OCI-LY7 (cell line): ENCODE measurements at regions not wholly inside any gene's neighbourhood (a gene's known extent, or its start where the extent isn't known, plus 50 kb on each side); places are given as distances from the start of the nearest gene placed in this dataset.

ENCODE experiments used
- BruUV-seq: library from RNA; stranded (reverse); fragments of 400-500 nt; replicated peaks from 2 replicates; lab custom pipeline; 2021; lab: Mats Ljungman, UMichigan
- CTCF ChIA-PET: fragments of 300-600 bp; sonication (Branson Sonifier 250); formaldehyde crosslinking; loops from one replicate; lab custom pipeline; 2022; ENCODE audit warnings: antibody characterized with exemption; ENCODE audit not compliant: unreplicated experiment; lab: Charles Lee
- POLR2A ChIA-PET: fragments of 300-600 bp; sonication (Branson Sonifier 250); formaldehyde crosslinking; loops from one replicate; lab custom pipeline; 2022; ENCODE audit warnings: antibody characterized with exemption; lab: Charles Lee
- DNase-seq: peaks from one replicate; pipeline ENCODE4 v3.0.0-alpha.2; 2015; ENCODE audit warnings: low spot score
- H2AFZ ChIP-seq: fragments of 200-600 bp; sonication (generic), shearing (Covaris generic); 2 replicates; pipeline ENCODE4 v1.6.1; 2014; ENCODE audit warnings: mild to moderate bottlenecking, antibody characterized with exemption, low read length, moderate library complexity
- H3K27ac ChIP-seq: fragments of 200-600 bp; sonication (generic); 2 replicates; pipeline ENCODE4 v1.5.1; 2014; ENCODE audit warnings: mixed run types, low read depth, mild to moderate bottlenecking, moderate library complexity, low read length, inconsistent platforms; ENCODE audit not compliant: poor library complexity, severe bottlenecking
- H3K36me3 ChIP-seq: fragments of 200-600 bp; sonication (generic); 2 replicates; pipeline ENCODE4 v1.6.1; 2014; ENCODE audit warnings: mild to moderate bottlenecking, antibody characterized with exemption, low read length, moderate library complexity, mixed read lengths; ENCODE audit not compliant: insufficient read depth
- H3K4me1 ChIP-seq: fragments of 200-600 bp; sonication (generic); 2 replicates; pipeline ENCODE4 v1.5.1; 2014; ENCODE audit warnings: mild to moderate bottlenecking, low read length; ENCODE audit not compliant: insufficient read depth, poor library complexity, severe bottlenecking
- H3K4me2 ChIP-seq: fragments of 200-600 bp; sonication (generic); 2 replicates; pipeline ENCODE4 v1.6.1; 2014; ENCODE audit warnings: mild to moderate bottlenecking, low read length
- H3K4me3 ChIP-seq: fragments of 200-600 bp; sonication (generic); 2 replicates; pipeline ENCODE4 v1.5.1; 2014; ENCODE audit warnings: mild to moderate bottlenecking, low read depth, low read length; ENCODE audit not compliant: poor library complexity, severe bottlenecking
- H3K79me2 ChIP-seq: fragments of 200-600 bp; sonication (generic); 2 replicates; pipeline ENCODE4 v1.6.1; 2016; ENCODE audit warnings: low read depth, mild to moderate bottlenecking, low read length, moderate library complexity, mixed read lengths; ENCODE audit not compliant: insufficient read depth
- H3K9me2 ChIP-seq: fragments of 200-600 bp; sonication (generic); 2 replicates; pipeline ENCODE4 v1.6.1; 2016; ENCODE audit warnings: mild to moderate bottlenecking, low read length, mixed read lengths; ENCODE audit not compliant: insufficient read depth
- H3K9me3 ChIP-seq: fragments of 200-600 bp; sonication (generic); 2 replicates; pipeline ENCODE4 v1.6.1; 2014; ENCODE audit warnings: mild to moderate bottlenecking, mixed run types, low read length, mixed read lengths
- H4K20me1 ChIP-seq: fragments of 200-600 bp; sonication (generic); 2 replicates; pipeline ENCODE4 v1.6.1; 2014; ENCODE audit warnings: mild to moderate bottlenecking, antibody characterized with exemption, low read length, moderate library complexity, mixed read lengths; ENCODE audit not compliant: insufficient read depth
- EZH2phosphoT487 ChIP-seq: fragments of 200-600 bp; sonication (generic); IDR thresholded peaks from 2 replicates; pipeline ENCODE4 v1.6.1; 2018; ENCODE audit warnings: low read depth, borderline replicate concordance, mild to moderate bottlenecking, mixed run types, antibody characterized with exemption, low read length, moderate library complexity, mixed read lengths
- intact Hi-C: fragments of 100-400 bp; cut with micrococcal nuclease; formaldehyde crosslinking; loops from one replicate; pipeline ENCODE4 v1.10.0; 2022; ENCODE audit not compliant: unreplicated experiment
- TF ChIP-seq, protein P1 (sequence below): fragments of 200-600 bp; sonication (generic); conservative IDR thresholded peaks from 2 replicates; pipeline ENCODE4 v1.5.1; 2014; ENCODE audit warnings: mild to moderate bottlenecking, antibody characterized with exemption, low read length, moderate library complexity, mixed read lengths

- H3K27ac ChIP-seq: no peak overlapping the region
- H3K79me2 ChIP-seq: no peaks in the 10 kb centered on the region
- TF ChIP-seq EZH2phosphoT487: no peak
- TF ChIP-seq, protein P1, sequence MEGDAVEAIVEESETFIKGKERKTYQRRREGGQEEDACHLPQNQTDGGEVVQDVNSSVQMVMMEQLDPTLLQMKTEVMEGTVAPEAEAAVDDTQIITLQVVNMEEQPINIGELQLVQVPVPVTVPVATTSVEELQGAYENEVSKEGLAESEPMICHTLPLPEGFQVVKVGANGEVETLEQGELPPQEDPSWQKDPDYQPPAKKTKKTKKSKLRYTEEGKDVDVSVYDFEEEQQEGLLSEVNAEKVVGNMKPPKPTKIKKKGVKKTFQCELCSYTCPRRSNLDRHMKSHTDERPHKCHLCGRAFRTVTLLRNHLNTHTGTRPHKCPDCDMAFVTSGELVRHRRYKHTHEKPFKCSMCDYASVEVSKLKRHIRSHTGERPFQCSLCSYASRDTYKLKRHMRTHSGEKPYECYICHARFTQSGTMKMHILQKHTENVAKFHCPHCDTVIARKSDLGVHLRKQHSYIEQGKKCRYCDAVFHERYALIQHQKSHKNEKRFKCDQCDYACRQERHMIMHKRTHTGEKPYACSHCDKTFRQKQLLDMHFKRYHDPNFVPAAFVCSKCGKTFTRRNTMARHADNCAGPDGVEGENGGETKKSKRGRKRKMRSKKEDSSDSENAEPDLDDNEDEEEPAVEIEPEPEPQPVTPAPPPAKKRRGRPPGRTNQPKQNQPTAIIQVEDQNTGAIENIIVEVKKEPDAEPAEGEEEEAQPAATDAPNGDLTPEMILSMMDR: no peak
- intact Hi-C loops: no loop called here
- H2AFZ ChIP-seq: no peak overlapping the region
- no TSS peak for BruUV-seq
- ChIA-PET CTCF (no interaction called here), POLR2A (no interaction called here)
- no peaks in the 10 kb centered on the region for H4K20me1 ChIP-seq
- no peak for DNase-seq
- H3K4me3 ChIP-seq: no peak overlapping the region
- H3K9me2 ChIP-seq: no peaks in the 10 kb centered on the region
- H3K36me3 ChIP-seq: no peaks in the 10 kb centered on the region
- no peak overlapping the region for H3K4me2 ChIP-seq
- no peaks in the 10 kb centered on the region for H3K4me1 ChIP-seq
- H3K9me3 ChIP-seq: peaks cover 11% of the 10 kb centered on the region; the same call in 1 of the 2 replicates
Observed at GRCh38 chr5:17930346-17930745, 296.1 kb downstream of the TAF11L14 start.

DNA sequence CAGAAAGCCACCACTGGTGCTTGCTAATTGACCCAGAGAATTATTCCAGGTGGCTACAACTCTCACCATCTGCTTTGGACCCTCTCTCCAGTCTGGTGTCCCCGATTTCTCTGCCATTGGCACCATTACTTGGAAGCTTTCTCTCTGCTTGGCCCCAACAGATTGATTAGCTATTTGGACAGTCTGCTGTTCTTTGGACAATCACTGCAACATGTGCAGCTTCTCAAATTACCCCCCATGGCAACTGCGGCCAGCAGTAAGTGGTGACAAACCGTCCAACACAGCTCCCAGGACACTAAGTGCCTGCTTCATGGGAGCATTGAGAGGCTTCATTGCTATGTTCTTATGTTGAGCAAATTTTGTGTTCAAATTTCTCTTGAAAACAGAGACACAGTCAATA, 309.8 kb downstream of the TAF11L14 start:
- DNase-seq: no peak
- Histone ChIP-seq H4K20me1 (no peaks in the 10 kb centered on the region), H2AFZ (no peak overlapping the region), H3K9me3 (no peaks in the 10 kb centered on the region), H3K79me2 (no peaks in the 10 kb centered on the region), H3K4me1 (no peaks in the 10 kb centered on the region), H3K9me2 (no peaks in the 10 kb centered on the region), H3K4me2 (no peak overlapping the region), H3K27ac (no peak overlapping the region), H3K4me3 (no peak overlapping the region), H3K36me3 (no peaks in the 10 kb centered on the region)
- no TSS peak for BruUV-seq
- POLR2A ChIA-PET: interaction anchor here (0.7 to 1.0 kb wide), 5 partner anchors 10 to 161 kb away, joined by 3 to 4 read pairs (median 3); no protein-coding TSS in a partner anchor
- intact Hi-C loops: no loop called here
- TF ChIP-seq, protein P1: no peak
- TF ChIP-seq EZH2phosphoT487: no peak
- CTCF ChIA-PET: no interaction called here

DNA sequence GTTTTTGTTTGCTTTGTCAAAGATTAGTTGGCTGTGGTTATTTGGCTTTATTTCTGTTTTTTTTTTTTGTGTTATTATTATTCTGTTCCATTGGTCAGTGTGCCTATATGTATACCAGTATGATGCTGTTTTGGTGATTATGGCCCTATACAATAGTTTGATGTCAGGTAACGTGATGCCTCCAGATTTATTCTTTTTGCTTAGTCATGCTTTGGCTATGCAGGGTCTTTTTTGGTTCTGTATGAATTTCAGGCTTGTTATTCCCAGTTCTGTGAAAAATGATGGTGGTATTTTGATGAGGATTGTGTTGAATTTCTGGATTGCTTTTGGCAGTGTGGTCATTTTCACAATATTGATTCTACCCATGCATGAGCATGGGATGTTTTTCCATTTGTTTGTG, 312.8 kb downstream of the TAF11L14 start:
- DNase-seq: no peak
- no peak overlapping the region for H3K4me2 ChIP-seq
- H3K4me1 ChIP-seq: no peaks in the 10 kb centered on the region
- BruUV-seq: no TSS peak
- no peak overlapping the region for H3K4me3 ChIP-seq
- ChIA-PET CTCF (no interaction called here), POLR2A (no interaction called here)
- no peak overlapping the region for H2AFZ ChIP-seq
- H3K9me2 ChIP-seq: no peaks in the 10 kb centered on the region
- H3K79me2 ChIP-seq: no peaks in the 10 kb centered on the region
- H3K36me3 ChIP-seq: no peaks in the 10 kb centered on the region
- H3K9me3 ChIP-seq: no peaks in the 10 kb centered on the region
- no peak for TF ChIP-seq EZH2phosphoT487
- TF ChIP-seq, protein P1: no peak
- H4K20me1 ChIP-seq: no peaks in the 10 kb centered on the region
- H3K27ac ChIP-seq: no peak overlapping the region
- intact Hi-C loops: no loop called here
